ENCODE measurements at regions not wholly inside any gene's neighbourhood (a gene's known extent, or its start where the extent isn't known, plus 50 kb on each side); places are given as distances from the start of the nearest gene placed in this dataset.
A peak's percentile ranks its signal among the peaks of the same experiment; 100 is the strongest.

- DNase-seq, result no peak
Measured at GRCh38 chr21:32132881-32133280, 146.0 kb downstream of the MIS18A start.

- no peak for DNase-seq
Measured at GRCh38 chr21:32132409-32132808, 146.4 kb downstream of the MIS18A start.

- no peak for DNase-seq
Measured at GRCh38 chr21:32131960-32132359, 146.9 kb downstream of the MIS18A start.

GRCh38 chr21:32131164-32131563, 147.7 kb downstream of the MIS18A start:
- no peak for DNase-seq

- DNase-seq, result no peak
Measured at GRCh38 chr21:32130031-32130891, 148.6 kb downstream of the MIS18A start.

GRCh38 chr21:32127081-32127480, 151.8 kb downstream of the MIS18A start:
- no peak for DNase-seq

GRCh38 chr21:32122082-32122481, 156.8 kb downstream of the MIS18A start:
- DNase-seq, result no peak

- no peak for DNase-seq
Measured at GRCh38 chr21:32120230-32120629, 158.6 kb downstream of the MIS18A start.

- DNase-seq, result no peak
Measured at GRCh38 chr21:32119811-32120210, 159.0 kb downstream of the MIS18A start.

- no peak for DNase-seq
Measured at GRCh38 chr21:32119389-32119788, 159.5 kb downstream of the MIS18A start.

GRCh38 chr21:32114419-32115035, 164.3 kb downstream of the MIS18A start:
- DNase-seq, result peak; percentile 80

- DNase-seq, result no peak
Measured at GRCh38 chr21:32113486-32113885, 165.4 kb downstream of the MIS18A start.

- no peak for DNase-seq
Measured at GRCh38 chr21:32112195-32112594, 166.7 kb downstream of the MIS18A start.

GRCh38 chr21:32108566-32108965, 170.3 kb downstream of the MIS18A start:
- no peak for DNase-seq

GRCh38 chr21:32103361-32103760, 175.5 kb downstream of the MIS18A start:
- DNase-seq, result no peak

GRCh38 chr21:32102426-32102825, 176.4 kb downstream of the MIS18A start:
- peak; percentile 79 for DNase-seq

- no peak for DNase-seq
Measured at GRCh38 chr21:32101277-32101676, 177.6 kb downstream of the MIS18A start.

GRCh38 chr21:32100423-32100822, 178.4 kb downstream of the MIS18A start:
- no peak for DNase-seq

GRCh38 chr21:32099812-32100416, 178.9 kb downstream of the MIS18A start:
- no peak for DNase-seq

- DNase-seq, result no peak
Measured at GRCh38 chr21:32096411-32096810, 182.4 kb downstream of the MIS18A start.

- peak; percentile 61 for DNase-seq
Measured at GRCh38 chr21:32094804-32095203, 184.0 kb downstream of the MIS18A start.

- DNase-seq, result no peak
Measured at GRCh38 chr21:32093646-32094462, 185.0 kb downstream of the MIS18A start.

- no peak for DNase-seq
Measured at GRCh38 chr21:32090956-32091355, 187.9 kb downstream of the MIS18A start.
